GM21717 (cell line): ENCODE measurements at regions not wholly inside any gene's neighbourhood (a gene's known extent, or its start where the extent isn't known, plus 50 kb on each side); places are given as distances from the start of the nearest gene placed in this dataset.
"Not testable (repeated sequence)": the region's sequence is repeated elsewhere in the genome, so short reads cannot be mapped to it uniquely, and the experiment has no call there.

Experiments
- ATAC-seq: cut with Tn5 transposase; IDR thresholded peaks from one replicate; pipeline ENCODE4 v1.9.1; 2021; ENCODE audit warnings: mild to moderate bottlenecking, moderate library complexity; ENCODE audit not compliant: unreplicated experiment

DNA sequence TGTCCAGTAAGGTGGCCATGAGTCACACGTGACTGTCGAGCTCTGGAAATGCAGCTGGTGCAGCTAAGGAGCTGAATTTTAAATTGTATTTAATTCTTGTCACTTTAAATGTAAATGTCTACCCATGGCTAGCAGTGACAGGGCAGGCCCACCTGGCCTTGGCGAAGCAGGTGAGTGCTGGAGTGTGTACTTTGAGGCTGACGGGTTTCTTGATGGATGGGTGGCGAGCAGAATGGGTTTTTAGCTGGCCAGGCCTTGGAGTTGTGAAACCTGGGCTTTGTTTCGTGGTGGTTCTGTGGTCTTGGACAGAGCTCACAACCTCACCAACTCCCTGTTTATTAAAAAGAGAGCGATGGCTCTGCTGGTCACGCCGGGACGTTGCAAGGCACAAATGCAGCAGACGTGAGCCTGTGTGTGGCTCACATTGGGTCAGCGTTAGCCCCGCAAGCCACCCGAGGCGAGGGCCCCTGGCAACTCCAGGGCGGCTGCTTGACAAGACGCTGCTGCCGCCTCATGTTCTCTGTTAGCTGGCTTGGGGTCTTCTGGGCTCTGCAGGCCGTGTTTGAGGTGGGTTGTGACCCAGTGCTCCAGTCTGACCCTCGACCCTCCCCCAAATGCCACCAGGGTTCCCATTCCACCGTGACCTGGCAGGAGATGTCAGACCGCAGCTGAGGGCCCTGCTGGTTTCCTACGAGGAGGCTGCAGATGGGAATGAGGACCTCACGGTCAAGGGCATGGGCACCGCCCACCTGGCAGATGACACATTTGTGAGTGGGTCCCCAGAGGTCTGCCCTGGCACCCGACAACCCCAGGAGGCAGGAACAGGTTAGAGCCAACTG lies 184.1 kb upstream of the ZNF469 start:
- ATAC-seq: not testable (repeated sequence)

DNA sequence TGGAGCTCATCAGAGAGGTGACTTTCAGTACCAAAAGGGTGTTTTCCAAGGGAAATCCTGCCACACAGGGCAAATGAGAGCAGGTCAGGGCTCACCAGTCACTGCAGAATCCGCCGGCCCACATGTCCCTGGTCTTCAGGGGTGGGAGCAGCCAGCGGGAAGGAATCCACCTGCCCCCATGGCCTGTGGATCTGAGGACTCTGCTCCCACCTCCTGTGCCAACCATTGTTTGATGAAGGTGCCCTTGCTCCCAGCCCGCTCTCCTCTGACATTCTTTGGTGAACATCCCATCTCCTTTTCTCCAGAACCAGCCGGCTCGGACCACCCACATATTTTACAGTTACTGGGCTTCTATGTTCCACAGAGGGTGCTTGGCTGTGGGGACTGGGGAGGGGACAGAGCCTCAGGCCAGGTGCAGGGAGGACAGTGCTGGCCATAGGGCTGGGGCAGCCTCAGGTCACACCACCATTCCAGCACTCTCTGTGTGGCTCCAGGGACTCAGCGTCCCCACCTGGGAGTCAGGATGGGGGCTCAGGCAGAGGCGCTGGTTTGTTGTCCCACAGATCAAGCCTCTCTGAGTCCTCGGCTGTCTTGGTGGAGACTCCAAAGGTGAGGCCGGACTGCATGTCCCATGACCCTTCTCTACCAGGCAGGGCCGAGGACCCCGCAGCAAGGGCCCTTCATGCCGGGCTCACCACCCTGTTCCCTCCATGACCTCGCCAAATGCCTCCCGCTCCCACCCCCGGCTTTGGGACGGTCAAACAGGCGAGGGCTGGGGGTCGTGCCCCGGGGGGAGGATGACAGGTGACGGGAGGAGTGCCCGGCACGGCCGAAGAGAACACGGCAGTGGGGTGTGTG lies 183.2 kb upstream of the ZNF469 start:
- ATAC-seq: not testable (repeated sequence)

DNA sequence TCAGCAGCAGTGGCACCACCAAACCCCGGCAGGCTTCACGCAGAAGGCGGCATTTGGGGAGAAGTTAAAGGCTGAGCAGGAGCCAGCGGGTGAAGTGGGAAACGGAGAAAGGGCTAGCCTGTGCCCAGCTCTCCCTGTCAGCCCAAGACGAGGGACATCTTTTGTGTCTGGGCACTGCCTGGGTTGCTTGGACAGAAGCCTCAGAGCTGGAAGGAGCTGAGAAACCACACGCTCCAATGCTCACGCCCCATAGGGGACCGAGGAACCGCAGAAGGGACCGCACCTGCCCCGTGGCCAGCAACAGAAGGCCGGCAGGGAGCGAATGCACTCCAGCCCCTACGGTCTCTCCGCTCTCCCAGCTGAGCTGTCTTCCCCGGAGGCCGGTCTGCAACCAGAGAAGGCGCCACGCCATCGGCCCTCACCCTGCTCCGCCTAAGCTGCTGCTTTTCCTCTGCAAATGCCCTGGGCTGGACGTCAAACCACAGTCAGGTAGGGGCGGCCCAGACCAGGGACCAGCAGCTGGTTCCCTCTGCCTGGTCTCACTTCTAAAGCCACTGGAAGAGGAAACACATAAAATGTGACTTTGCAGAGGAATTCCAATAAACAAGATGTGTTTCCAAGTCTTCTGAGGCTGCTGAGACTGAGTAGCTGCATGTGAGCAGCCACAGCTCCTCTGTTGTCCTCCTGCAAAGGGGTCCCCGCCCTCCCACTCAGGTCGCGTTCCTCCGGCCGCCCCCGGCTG lies 182.4 kb upstream of the ZNF469 start:
- ATAC-seq: not testable (repeated sequence)

DNA sequence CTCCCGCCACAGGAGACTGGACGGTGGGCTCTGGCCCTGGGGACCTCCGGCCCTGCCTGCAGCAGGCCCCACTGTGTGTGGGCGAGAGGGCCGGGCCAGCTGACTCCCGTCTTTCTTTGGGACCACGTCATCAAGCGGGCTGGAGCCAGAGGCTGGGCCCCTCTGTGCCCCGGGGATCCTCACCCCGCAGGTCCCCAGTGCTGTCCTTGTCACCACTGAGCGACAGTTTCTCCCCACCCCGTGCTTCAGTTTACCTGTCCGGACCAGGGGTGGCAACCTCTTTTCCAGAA lies 181.9 kb upstream of the ZNF469 start:
- ATAC-seq: no peak

DNA sequence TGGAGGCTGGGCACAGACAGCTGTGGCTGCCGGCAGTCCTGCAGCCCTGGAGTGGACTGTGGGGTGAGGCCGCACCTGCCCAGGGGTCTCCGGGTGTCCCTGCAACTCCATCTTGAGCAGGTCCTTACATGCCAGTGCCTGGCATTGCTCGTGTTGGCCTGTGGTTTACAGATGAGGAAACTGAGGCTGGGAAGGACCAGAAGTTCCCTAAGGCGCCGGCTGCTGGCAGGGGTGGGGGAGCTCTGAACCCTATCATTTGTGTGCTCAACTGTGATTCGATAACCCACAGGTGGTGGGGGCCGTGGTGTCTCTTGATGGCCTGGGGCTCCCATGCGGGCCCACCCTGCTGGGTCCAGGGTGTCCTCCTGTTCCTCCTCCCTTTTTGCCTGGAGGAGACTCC lies 181.1 kb upstream of the ZNF469 start:
- not testable (repeated sequence) for ATAC-seq

DNA sequence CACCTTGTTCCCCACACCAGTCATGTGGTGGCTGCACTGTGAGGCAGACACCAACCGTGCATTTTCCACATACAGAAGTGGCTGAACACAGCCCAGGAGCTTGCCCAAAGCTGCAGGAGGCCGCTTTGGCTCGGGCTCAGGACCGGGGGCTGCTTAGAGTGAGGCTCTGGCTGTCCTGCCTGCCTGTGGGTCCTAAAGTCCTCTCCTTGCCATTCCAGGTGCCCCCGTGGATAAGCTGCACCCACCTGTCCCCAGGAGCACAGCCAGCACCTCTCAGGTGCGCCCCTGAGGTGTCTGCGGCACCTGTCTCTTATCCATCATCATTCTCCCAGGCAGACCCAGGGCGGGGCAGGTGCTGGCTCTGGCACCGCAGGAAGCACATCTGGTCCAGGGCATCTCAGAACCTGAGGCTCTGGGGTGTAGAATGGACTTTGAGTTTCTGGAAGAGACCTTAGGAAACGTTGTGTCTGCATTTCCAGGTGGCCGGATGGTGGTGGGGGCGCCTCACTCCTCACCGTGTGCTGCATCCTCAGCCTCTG lies 180.5 kb upstream of the ZNF469 start:
- ATAC-seq: no peak

DNA sequence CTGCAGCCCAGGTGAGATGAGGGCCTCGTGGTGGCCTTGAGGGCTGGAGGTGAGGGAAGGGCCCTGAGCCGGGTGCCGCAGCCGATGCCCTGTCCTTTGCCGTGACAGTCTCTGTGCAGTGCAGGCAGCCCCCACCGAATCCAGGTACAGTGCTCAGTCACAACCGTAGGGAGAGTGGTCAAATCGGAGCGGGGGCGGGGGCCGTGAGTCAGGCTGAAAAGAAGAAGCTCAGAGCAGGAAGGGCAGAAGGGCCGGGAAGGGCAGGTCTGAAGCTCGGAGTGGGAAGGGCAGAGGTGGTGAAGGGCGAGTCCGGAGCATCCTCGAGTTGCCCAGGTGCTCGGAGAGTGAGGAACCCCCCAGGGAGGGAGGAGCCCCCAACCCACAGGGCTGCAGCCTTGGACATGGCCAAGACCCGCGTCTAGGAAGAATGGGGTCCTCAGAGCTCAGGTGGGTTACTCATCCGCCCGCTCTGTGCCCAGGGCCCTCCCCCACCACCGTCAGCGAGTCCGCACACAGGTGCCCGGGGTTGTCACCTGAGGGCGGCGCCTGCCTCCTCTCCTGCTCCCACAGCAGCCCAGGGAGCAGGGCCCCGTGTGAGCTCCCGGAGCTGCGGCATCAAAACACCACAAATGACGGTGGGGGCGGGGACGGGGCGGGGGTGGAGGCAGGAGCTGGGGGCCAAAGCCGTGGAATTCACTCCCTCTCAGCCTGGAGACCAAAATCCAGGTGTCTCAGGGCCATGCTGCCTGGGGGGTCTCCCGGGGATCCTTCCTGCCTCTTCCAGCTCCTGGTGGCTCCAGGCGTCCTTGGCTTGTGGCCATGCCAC lies 179.7 kb upstream of the ZNF469 start:
- not testable (repeated sequence) for ATAC-seq

DNA sequence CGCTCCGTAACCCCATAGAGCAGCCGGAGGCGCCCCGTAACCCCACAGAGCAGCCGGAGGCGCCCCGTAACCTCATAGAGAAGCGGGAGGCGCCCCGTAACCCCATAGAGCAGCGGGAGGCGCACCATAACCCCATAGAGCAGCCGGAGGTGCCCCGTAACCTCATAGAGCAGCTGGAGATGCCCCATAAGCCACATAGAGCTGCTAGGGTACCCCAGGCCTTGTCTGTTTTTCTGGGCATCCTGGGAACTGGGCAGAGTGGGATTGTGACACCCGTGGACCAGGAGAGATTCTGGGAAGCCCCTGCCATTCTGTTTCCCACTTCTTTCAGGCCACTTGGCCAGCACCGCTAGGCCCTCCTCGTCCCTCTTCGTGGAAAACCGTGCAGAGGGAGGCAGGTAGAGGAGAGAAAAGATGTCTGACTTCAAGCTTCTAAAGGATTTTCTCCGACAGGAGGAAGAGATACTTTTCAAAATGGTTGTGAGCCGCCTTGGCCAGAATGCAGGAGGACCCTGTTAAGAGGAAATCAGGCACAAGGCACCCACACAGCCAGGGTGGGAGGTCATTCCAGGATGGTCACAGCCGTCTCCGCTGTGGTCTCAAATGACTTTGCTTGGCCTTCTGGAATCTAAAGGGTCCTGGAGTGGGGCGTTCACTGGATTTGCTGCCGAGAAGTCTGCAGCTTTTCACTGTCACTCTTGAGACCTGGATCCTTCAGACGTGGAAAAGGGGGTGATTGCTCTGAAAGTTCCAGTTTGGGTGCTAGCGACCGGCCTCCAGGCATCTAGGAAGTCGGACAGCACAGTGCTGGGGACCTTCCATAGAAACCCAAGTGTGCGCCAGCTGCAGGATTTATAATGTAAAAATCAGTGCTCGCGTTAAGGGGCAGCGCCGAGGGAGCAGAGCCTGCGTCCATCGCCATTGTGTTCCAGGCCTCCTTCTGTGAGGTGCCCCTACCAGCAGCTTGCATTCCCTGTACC lies 178.3 kb upstream of the ZNF469 start:
- not testable (repeated sequence) for ATAC-seq

DNA sequence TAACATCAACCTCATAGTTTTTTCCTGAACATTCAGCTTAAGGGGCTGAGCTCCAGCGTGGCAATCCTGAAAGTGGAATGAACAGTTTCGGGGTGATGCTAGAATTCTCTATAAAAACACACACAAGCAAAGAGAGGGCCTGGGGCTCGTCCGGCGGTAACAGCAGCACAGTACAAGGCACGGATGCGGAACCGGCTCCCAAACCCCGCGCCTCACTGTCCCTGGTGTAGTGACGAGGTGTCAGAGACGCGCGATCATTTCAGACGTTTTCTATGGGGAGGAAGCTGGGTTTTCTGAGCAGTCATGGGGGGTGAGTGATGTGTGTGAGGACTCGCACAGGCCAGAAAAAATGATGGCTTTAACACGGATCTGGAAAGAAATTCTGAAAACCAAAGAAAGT lies 177.3 kb upstream of the ZNF469 start:
- ATAC-seq: not testable (repeated sequence)

DNA sequence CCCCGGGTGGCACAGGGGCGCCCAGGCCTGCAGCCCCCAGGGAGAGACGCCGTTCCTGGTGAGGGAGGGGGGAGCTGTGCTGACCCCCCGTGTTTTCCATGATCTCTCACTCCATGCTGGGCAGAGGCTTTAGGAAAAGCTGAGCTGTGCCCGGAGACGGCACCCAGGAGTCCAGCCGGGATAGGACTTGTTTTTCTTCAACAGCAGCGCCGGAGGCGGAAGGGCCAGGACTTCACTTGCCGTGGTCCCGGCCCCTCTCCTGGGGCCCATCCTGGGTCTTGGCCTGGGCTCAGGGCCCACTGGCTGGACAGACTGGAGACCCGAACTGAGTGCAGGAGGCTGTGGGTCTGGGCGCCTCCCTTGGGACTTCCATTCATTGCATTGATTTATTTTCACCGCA lies 176.8 kb upstream of the ZNF469 start:
- not testable (repeated sequence) for ATAC-seq

DNA sequence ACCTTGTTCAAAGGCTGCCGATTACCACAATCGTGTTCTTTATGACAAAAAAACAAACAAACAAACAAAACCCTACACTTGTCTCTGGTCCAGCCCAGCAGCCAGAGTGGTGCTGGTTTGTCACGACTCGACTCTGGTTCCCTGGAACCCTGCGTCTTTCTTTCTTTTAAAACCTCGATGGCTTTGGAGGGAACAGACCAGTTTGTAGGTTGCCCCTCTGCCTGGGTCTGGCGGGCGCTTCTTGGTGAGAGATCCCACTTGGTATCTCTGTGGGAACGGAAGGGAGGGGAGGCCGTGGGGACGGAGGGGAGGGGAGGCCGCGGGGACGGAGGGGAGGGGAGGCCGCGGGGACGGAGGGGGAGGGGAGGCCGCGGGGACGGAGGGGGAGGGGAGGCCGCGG lies 176.2 kb upstream of the ZNF469 start:
- not testable (repeated sequence) for ATAC-seq

DNA sequence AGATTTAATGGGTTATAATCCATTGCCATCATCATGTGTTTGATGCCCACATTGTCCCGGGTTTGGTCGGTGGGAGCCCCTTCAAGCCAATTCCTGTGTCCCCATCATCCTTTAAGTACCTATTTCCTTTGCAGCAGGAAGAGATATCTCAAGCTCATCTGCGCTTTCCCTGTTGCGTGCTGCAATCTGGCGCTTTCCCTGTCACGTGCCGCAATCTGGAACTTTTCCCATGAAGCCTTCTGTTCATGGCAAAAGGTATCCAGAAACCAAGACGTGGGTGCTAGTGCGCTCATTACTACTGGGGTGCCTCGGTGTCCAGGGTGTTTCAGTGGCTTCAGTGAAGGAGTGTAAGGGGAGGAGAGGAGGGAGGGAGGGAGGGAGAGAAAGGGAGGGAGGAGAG lies 174.6 kb upstream of the ZNF469 start:
- ATAC-seq: no peak

DNA sequence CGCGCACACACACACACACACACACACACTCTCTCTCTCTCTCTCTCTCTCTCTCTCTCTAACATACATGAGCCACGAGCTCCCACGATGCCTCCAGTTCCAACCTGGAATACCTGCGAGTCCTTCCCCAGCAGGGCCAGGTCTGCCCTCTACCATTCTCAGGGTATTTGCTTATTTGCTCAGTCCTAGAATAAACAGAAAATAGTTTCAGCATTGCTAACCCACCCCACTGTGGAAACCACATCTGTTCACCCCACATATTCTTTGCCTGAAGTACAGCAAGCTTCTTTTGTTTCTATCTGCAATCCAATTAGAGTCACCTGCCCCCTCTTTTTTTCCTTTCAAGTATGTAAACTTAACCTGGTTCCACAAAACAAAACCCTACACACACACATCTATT lies 174.0 kb upstream of the ZNF469 start:
- not testable (repeated sequence) for ATAC-seq

DNA sequence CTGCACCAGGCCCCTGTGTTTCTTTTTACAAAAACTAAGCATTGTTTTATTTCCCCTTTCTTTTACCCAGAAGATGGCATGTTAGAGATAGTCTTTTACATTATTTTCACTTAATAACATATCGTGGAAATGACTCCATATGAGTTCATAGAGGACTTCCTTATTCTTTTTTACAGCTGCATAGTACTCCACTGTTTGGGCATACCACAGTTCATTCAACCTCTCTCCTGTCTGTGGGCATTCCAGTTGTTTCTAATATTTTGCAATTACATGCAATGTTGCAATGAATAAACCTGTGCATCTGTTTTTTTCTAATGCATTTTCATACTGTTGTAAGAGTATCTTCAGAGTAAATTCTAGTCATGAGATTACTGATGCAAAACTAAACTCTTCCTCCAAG lies 173.2 kb upstream of the ZNF469 start:
- ATAC-seq: not testable (repeated sequence)

DNA sequence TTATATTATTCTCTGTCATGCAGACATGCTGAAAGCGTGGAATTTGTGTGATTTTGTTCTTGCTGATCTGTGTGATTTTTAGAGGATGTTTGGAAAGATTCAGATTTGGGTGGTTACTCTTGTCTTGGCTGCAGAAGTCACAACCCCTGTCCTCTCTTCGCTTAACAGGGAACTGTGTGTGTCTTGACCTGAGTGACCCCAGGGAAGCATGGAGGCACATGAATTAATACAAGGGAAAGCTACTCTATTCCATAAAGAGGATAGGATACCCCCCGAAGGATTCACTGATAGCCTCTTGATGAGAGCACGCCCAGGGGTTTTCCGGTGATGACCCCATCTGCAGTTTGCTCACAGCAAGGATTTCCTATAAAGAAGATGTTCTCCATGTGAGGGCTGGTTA lies 168.8 kb upstream of the ZNF469 start:
- not testable (repeated sequence) for ATAC-seq

DNA sequence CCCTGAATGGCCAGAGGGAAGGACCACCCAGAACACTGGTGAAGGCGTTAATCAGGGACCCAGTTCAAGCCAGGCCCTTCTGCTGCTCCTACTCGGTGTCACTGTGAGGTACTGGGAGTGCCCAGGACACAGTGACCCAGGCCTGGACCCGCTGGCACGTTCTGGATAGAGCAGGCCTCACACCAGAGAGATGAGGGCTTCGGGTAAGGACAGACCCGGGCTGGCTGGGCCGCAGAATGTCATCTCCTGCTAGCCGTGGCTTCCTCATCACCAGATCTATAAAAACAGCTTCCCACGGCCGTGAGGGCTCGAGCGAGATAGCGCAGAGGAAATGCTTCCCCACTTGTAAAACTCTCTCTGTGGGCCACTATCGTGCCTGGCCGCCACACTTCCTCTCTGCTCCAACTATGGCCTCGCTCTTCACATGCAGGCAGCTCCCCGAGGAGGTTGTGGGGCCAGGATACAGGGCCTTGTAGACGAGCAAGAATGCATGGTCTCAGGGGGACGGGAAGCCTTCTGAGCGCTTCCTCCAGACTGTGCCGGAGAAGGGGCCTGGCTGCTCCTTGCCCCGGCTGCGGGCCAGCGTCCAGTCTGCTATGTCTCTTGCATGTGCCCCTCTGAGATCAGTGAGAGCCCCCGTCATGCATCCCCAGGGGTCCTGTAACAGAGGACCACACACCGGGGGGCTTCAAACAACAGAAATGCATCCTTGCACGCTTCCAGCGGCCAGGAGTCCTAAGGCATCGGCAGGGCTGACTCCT lies 161.6 kb upstream of the ZNF469 start:
- ATAC-seq: not testable (repeated sequence)

DNA sequence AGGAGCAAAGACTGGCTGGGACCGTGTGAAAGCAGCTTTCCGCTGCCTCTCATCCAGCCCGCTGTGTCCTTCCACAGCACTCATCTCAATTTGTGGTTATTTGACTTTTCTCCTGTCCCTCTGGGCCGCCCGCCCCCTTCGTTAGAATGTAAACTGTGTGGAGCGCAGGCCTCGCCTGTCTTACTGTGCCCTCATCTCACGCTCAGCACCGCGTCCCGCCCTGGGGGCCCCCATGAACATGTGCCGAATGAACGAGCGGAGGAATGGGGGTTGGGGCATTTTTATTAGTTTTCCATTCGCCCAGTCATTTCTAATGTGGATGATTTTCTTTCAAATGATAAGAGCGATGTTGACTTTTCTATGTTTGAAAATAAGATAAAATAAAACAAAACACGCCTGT lies 159.1 kb upstream of the ZNF469 start:
- not testable (repeated sequence) for ATAC-seq

DNA sequence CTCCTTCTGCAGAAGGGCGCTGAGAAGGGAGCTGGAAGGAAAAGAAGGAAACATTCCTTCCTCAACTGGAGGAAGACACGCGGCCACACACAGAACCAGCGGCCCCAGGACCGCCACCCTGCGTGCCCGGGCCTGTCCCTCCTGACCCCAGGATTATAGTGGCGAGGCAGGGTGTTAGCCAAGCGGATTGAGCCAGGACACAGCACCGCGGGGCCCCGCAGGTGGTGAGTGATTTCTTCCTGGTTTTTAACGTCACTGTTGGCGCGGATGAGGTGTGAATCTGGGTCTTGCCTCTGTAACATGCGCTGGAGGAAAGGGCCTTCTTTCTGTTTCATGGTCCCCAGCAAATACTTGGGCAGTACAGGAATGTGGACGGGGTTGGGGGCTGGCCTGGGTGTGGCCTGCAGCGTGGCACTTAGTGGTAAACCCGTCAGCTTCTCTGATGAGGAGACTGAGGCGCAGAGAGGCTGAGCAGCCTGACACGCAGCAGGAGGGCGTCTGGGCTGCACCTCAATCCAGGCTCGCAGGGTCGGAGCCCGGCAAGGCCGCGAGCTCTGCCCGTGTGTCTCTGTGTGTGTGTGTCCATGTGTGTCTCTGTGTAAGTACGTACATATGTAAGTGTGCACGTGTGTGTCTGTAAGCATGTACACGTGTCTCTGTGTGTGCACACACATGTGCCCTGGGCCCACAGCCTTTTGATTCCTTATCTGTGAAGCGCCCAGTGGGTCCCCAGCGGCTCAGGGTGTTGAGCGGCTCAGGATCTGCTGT lies 158.4 kb upstream of the ZNF469 start:
- ATAC-seq: not testable (repeated sequence)
